Endothelial cell of umbilical vein (primary cell): ENCODE measurements at regions not wholly inside any gene's neighbourhood (a gene's known extent, or its start where the extent isn't known, plus 50 kb on each side); places are given as distances from the start of the nearest gene placed in this dataset.

Experiments used
- BruUV-seq: library from RNA; stranded (reverse); fragments of 400-500 nt; replicated peaks from 2 replicates; lab custom pipeline; 2021; lab: Mats Ljungman, UMichigan
- CTCF ChIA-PET: fragments of 300-600, 350-600 bp; sonication (Branson Sonifier 250); formaldehyde crosslinking; loops from one replicate; lab custom pipeline; 2021; ENCODE audit warnings: antibody characterized with exemption, inconsistent platforms; lab: Charles Lee
- POLR2A ChIA-PET: fragments of 300-600, 350-600 bp; sonication (Branson Sonifier 250); formaldehyde crosslinking; loops from one replicate; lab custom pipeline; 2021; ENCODE audit warnings: antibody characterized with exemption, inconsistent platforms; lab: Charles Lee
- DNase-seq: peaks from one replicate; pipeline ENCODE4 v3.0.0-alpha.2; 2011; ENCODE audit warnings: low read depth, low spot score
- FAIRE-seq: peaks from 2 replicates; lab custom pipeline; 2011; peaks lifted over from hg19 to GRCh38; lab: Jason Lieb, UNC
- H2AFZ ChIP-seq: 2 replicates; pipeline ENCODE4 v1.6.0; 2012; ENCODE audit warnings: low read depth, low read length, control low read depth, inconsistent platforms
- H3K27ac ChIP-seq: 2 replicates; pipeline ENCODE4 v1.5.1; 2011; ENCODE audit warnings: low read depth, mild to moderate bottlenecking, control low read depth, low read length, moderate library complexity; ENCODE audit not compliant: insufficient read depth
- H3K27me3 ChIP-seq, 2 experiments: 2 replicates each; pipeline versions ENCODE4 v1.6.0 to v1.6.1; 2011; ENCODE audit warnings: low read length in 2 of 2, mixed read lengths in 1 of 2; ENCODE audit not compliant: control insufficient read depth in 2 of 2, insufficient read depth in 2 of 2
- H3K36me3 ChIP-seq, 2 experiments: 2 replicates in 1 of 2; 3 replicates in 1 of 2; pipeline ENCODE4 v1.5.1; 2011; ENCODE audit warnings: low read length in 2 of 2, mild to moderate bottlenecking in 1 of 2, moderate library complexity in 1 of 2; ENCODE audit not compliant: control insufficient read depth in 2 of 2, insufficient read depth in 2 of 2; ENCODE audit errors: extremely low read depth in 1 of 2
- H3K4me1 ChIP-seq: 3 replicates; pipeline ENCODE4 v1.5.1; 2011; ENCODE audit warnings: mild to moderate bottlenecking, low read length; ENCODE audit not compliant: control insufficient read depth, insufficient read depth; ENCODE audit errors: extremely low read depth
- H3K4me2 ChIP-seq: 2 replicates; pipeline ENCODE4 v1.6.1; 2011; ENCODE audit warnings: low read length, control low read depth, mixed read lengths; ENCODE audit not compliant: insufficient read depth
- H3K4me3 ChIP-seq, 3 experiments: fragments of 200-600 bp in 1 of 3; sonication (generic), shearing (Covaris generic) in 1 of 3; replicated peaks in 1 of 3; 2 replicates each; pipeline ENCODE4 v1.5.1; 2011 to 2016; ENCODE audit warnings: control low read depth in 3 of 3, low read length in 3 of 3, mild to moderate bottlenecking in 2 of 3, inconsistent platforms in 1 of 3, low read depth in 1 of 3, moderate library complexity in 1 of 3; ENCODE audit not compliant: insufficient read depth in 1 of 3
- H3K79me2 ChIP-seq: 2 replicates; pipeline ENCODE4 v1.6.0; 2012; ENCODE audit warnings: low read length, inconsistent platforms; ENCODE audit not compliant: control insufficient read depth, insufficient read depth
- H3K9ac ChIP-seq: replicated peaks from 2 replicates; pipeline ENCODE3; 2011; ENCODE audit warnings: low read length, control low read depth; ENCODE audit not compliant: insufficient read depth; ENCODE audit errors: extremely low read depth
- H3K9me1 ChIP-seq: replicated peaks from 3 replicates; pipeline ENCODE4 v1.6.0; 2011; ENCODE audit warnings: mild to moderate bottlenecking, low read length; ENCODE audit not compliant: control insufficient read depth, insufficient read depth; ENCODE audit errors: extremely low read depth
- H3K9me3 ChIP-seq: replicated peaks from 2 replicates; pipeline ENCODE4 v1.5.1; 2012; ENCODE audit warnings: low read length, inconsistent platforms; ENCODE audit not compliant: control insufficient read depth, insufficient read depth
- H4K20me1 ChIP-seq: replicated peaks from 2 replicates; pipeline ENCODE3; 2011; ENCODE audit warnings: mild to moderate bottlenecking, low read length; ENCODE audit not compliant: control insufficient read depth, insufficient read depth; ENCODE audit errors: extremely low read depth
- EZH2 ChIP-seq: IDR thresholded peaks from 2 replicates; pipeline ENCODE4 v1.6.1; 2012; ENCODE audit warnings: borderline replicate concordance, low read depth, mild to moderate bottlenecking, moderate library complexity, low read length, inconsistent platforms; ENCODE audit not compliant: severe bottlenecking
- FOS ChIP-seq: IDR thresholded peaks from 2 replicates; pipeline ENCODE4 v1.6.1; 2011; ENCODE audit warnings: mild to moderate bottlenecking, low read length, moderate library complexity, borderline replicate concordance; ENCODE audit not compliant: insufficient read depth
- GATA2 ChIP-seq: IDR thresholded peaks from 2 replicates; pipeline ENCODE4 v1.7.0; 2011; ENCODE audit warnings: low read depth, mild to moderate bottlenecking, moderate library complexity, mixed read lengths, low read length; ENCODE audit not compliant: insufficient read length, insufficient read depth
- JUN ChIP-seq: IDR thresholded peaks from 2 replicates; pipeline ENCODE4 v1.6.1; 2011; ENCODE audit warnings: borderline replicate concordance, low read depth; ENCODE audit not compliant: insufficient read length, insufficient read depth
- MYC ChIP-seq: IDR thresholded peaks from one replicate; pipeline ENCODE4 v1.6.1; 2011; ENCODE audit warnings: mild to moderate bottlenecking, low read depth, low read length
- POLR2A ChIP-seq: IDR thresholded peaks from 2 replicates; pipeline ENCODE4 v1.6.1; 2012; ENCODE audit warnings: low read depth, mild to moderate bottlenecking, control low read depth, low read length
- POLR2AphosphoS5 ChIP-seq: IDR thresholded peaks from 2 replicates; pipeline ENCODE4 v1.6.1; 2012; ENCODE audit warnings: low read depth, mild to moderate bottlenecking, control low read depth, low read length, moderate library complexity; ENCODE audit not compliant: insufficient read depth
- dilution Hi-C: fragments of 300-500 bp; cut with MboI; formaldehyde crosslinking; loops from one replicate; pipeline ENCODE4 v1.15.0; 2019; ENCODE audit warnings: low sequenced_read_pairs; ENCODE audit not compliant: extremely low pct_ligation_motif_present
- intact Hi-C: fragments of 100-400 bp; cut with micrococcal nuclease; formaldehyde crosslinking; loops from one replicate; pipeline ENCODE4 v1.10.0; 2022
- TF ChIP-seq, protein P1 (sequence below), 2 donors: IDR thresholded peaks; 1 replicate in 1 of 2; 2 replicates in 1 of 2; pipeline ENCODE4 v1.5.1; 2011; ENCODE audit warnings: low read length in 2 of 2, mild to moderate bottlenecking in 2 of 2, moderate library complexity in 2 of 2, control low read depth in 1 of 2, inconsistent platforms in 1 of 2, low read depth in 1 of 2; ENCODE audit not compliant: insufficient read depth in 1 of 2; ENCODE audit errors: extremely low read depth in 1 of 2

DNA sequence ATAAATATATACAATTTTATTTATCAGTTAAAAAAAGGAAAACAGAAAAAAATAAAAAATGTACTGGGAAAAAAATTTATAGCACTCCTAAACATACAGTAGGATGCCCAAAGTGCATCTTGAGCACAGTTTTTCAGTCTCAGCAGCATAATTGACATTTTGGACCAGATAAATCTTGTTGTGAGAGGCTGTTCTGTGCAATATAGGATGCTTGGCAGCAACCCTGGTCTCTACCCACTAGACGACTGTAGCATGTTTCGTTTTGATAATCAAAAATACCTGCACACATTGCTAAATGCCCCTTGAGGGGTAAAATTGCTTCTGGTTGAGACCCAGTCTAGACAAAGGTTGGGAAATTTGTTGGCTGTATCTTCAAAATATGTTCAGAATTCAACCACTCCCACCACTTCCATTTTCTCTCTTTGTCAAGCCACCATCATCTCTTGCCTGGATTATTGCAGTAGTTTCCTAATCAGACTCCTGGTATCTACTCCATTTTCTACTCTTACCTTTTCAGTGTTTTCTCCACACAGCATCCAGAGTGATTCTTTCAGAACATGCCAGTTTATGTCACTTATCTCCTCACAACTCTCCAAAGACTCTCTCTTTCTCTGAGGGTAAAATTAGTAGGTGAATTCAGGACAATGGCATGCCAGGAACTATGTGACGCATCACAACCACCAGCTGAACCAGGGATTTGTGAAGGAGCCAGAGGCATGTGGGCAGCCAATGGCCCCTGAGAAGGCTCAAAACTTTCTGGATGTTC, 91.4 kb downstream of the GPR85 start:
- Histone ChIP-seq H3K4me1 (no peaks in the 10 kb centered on the region), H3K27ac (no peak overlapping the region), H3K4me3 (no peak overlapping the region), H3K4me2 (no peak overlapping the region), H3K9me1 (no peaks in the 10 kb centered on the region), H2AFZ (no peak overlapping the region), H3K79me2 (no peaks in the 10 kb centered on the region), H3K9me3 (no peaks in the 10 kb centered on the region), H4K20me1 (no peaks in the 10 kb centered on the region), H3K36me3 (no peaks in the 10 kb centered on the region), H3K9ac (no peak overlapping the region), H3K27me3 (no peaks in the 10 kb centered on the region)
- ChIA-PET POLR2A (no interaction called here), CTCF (no interaction called here)
- TF ChIP-seq EZH2 (no peak), FOS (no peak), GATA2 (no peak), JUN (no peak), MYC (no peak), POLR2A (no peak), POLR2AphosphoS5 (no peak)
- TF ChIP-seq, protein P1, sequence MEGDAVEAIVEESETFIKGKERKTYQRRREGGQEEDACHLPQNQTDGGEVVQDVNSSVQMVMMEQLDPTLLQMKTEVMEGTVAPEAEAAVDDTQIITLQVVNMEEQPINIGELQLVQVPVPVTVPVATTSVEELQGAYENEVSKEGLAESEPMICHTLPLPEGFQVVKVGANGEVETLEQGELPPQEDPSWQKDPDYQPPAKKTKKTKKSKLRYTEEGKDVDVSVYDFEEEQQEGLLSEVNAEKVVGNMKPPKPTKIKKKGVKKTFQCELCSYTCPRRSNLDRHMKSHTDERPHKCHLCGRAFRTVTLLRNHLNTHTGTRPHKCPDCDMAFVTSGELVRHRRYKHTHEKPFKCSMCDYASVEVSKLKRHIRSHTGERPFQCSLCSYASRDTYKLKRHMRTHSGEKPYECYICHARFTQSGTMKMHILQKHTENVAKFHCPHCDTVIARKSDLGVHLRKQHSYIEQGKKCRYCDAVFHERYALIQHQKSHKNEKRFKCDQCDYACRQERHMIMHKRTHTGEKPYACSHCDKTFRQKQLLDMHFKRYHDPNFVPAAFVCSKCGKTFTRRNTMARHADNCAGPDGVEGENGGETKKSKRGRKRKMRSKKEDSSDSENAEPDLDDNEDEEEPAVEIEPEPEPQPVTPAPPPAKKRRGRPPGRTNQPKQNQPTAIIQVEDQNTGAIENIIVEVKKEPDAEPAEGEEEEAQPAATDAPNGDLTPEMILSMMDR (IDR thresholded peaks at IDR 0.05; ENCODE audit: extremely low read depth in 1 of 2, insufficient read depth in 1 of 2, low read depth in 1 of 2, low read length in 2 of 2) = no peak
- intact Hi-C loops = no loop called here
- no TSS peak for BruUV-seq
- dilution Hi-C loops = no loop called here
- FAIRE-seq = no peak
- DNase-seq = no peak
